GM23248 (cell line): ENCODE measurements at regions not wholly inside any gene's neighbourhood (a gene's known extent, or its start where the extent isn't known, plus 50 kb on each side); places are given as distances from the start of the nearest gene placed in this dataset.

Experiments
- EZH2 ChIP-seq: fragments of 200-600 bp; sonication (generic); IDR thresholded peaks from 2 replicates; pipeline ENCODE4 v1.6.1; 2018; ENCODE audit warnings: antibody characterized with exemption, mild to moderate bottlenecking; ENCODE audit not compliant: insufficient read depth, poor library complexity, severe bottlenecking
- EZH2phosphoT487 ChIP-seq: fragments of 200-600 bp; sonication (generic); IDR thresholded peaks from 2 replicates; pipeline ENCODE4 v1.6.1; 2018; ENCODE audit warnings: antibody characterized with exemption, moderate library complexity, mild to moderate bottlenecking, low read depth; ENCODE audit not compliant: insufficient read depth

DNA sequence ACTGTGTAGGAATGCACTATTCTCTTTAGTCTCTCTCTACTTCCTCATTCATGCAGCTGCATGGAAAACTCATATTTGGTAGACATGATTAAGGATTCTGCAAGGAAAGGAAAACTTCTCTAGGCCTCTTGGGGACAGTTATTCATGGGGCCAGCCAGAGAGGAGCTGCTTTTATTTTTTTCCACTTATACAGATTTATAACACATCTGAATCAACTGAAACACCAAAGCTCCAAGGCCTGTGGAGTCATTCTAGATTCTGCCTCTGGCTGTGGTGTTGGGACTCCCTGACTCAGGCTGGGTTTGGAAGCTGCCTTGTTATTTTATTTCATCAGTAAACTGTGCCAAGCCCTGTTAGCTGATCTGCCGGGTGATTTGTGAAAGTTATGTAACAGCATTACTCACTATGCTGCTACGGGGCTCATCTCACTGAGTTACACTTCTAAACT, 83.9 kb upstream of the EDEM3 start:
- TF ChIP-seq EZH2phosphoT487 (no peak), EZH2 (no peak)
